ENCODE measurements at regions not wholly inside any gene's neighbourhood (a gene's known extent, or its start where the extent isn't known, plus 50 kb on each side); places are given as distances from the start of the nearest gene placed in this dataset.
"Not testable (repeated sequence)": the region's sequence is repeated elsewhere in the genome, so short reads cannot be mapped to it uniquely, and the experiment has no call there.

DNA sequence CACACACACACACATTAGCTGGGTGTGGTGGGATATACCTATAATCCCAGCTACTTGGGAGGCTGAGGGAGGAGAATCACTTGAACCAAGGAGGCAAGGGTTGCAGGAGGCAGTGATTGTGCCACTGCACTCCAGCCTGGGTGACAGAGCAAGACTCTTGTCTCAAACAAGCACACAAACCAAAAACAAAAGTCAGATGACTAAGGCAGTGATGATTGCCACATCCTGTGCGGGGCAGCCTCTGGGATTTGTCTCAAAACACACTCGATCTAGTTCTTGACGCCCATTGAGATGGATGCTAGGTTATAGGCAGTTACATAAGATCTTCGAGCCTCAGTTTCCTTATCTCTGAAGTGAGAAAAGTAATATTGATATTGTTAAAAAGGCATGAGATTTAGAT, 57.8 kb upstream of the NBPF8 start:
- peaks cover 10% of the 10 kb centered on the region for H3K4me1 Mint-ChIP-seq
- H3K27me3 Mint-ChIP-seq; CTCF ChIA-PET; H3K9me3 Mint-ChIP-seq; H3K36me3 Mint-ChIP-seq (ENCODE audit: low read depth); POLR2A ChIA-PET; H3K4me3 Mint-ChIP-seq: not testable (repeated sequence)
- DNase-seq, result peak; percentile 80
- peak overlapping the region; percentile 68 for H3K27ac Mint-ChIP-seq

DNA sequence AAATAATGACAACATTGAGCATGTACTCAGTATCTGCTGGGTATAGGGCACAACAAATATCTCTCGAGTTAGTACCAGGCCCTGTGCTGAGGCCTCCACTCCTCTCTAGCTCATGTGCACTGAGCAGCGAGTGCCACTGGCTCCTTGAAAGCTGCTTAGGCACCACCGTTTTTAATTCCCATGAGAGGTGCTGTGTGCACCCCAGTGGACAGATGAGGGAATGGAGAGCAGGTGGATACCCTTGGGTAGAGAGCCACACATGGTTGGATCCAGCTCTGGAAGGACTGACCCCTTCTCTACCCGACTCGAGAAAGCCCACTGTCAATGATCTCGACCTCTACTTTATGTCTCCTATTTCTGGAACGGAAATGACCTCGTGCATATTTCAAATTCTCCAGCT, 58.7 kb upstream of the NBPF8 start:
- H3K27ac Mint-ChIP-seq; H3K4me3 Mint-ChIP-seq; CTCF ChIA-PET; H3K9me3 Mint-ChIP-seq; POLR2A ChIA-PET; H3K27me3 Mint-ChIP-seq; H3K36me3 Mint-ChIP-seq (ENCODE audit: low read depth): not testable (repeated sequence)
- peaks cover 10% of the 10 kb centered on the region for H3K4me1 Mint-ChIP-seq
- DNase-seq, result peak; percentile 18

DNA sequence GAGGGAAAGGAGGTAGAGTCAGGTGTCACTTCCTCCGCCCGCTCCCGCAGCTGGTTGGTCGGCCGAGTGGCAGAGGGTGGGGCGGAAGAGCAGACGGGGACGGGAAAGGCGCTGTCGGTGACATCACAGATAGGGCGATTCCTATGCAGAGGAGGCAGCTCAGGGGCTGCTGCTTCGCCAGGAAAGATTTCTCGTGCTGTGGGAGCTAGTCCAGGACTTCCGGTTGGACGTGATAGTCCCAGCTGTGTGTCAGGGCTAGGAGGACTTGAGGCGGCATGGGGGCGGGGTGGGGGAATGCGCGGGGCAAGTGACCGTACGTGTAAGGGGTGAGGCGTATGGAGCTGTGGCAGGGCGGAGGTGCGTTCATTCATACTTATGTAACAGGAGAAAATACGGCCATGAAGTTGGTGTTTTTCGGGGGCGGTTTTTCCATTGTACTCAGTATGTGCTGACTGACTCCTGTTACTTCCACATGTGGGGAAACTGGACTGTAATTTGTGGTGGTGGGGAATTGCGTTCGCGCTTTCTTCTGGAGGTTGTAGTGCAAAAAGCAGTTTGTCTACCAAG, 60.1 kb upstream of the NBPF8 start:
- H3K9me3 Mint-ChIP-seq; POLR2A ChIA-PET; CTCF ChIA-PET; H3K36me3 Mint-ChIP-seq (ENCODE audit: low read depth); H3K27me3 Mint-ChIP-seq; H3K4me1 Mint-ChIP-seq: not testable (repeated sequence)
- peak; percentile 64 for DNase-seq
- H3K4me3 Mint-ChIP-seq, result peak overlapping the region; percentile 82
- H3K27ac Mint-ChIP-seq, result peak overlapping the region; percentile 93

DNA sequence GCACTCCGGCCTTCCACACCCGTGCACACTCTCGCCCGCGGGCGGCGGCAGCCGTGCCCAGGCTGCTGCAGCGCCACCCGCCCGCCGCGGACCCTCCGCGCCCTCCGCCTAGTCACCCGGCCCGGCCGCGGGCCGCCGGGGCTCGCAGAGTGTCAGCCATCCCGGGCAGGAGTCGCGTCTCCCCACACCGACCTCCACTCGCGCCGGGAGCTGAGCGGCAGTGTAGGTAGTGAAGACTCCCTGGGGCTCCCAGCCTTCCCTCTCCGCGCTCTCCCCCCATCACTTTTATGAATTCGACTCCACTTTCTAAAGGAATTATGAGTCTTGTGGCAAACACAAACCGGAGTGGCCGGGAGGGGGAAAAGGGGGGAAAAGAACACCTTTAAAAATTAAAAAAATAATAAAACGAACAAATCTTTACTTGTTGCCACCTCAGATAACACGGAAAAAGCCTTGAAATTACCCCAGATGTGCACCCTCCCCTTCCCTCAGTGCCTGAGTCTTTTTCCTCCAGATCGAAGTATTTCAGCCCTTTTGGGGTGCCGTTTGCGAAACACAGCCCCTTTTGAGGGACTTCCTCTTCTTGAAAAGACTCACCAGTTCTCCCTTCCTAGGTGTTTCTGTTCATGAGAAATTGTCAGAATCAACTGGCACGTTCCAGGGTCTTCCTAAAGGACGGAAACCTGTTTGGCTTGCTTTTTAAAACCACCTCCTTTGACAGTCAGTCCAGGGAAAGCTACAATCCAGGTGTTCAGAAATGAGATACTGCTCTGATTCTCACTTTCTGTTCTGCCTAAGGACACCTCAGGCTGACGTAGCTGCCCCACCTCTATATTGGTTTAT, 72.4 kb upstream of the NBPF8 start:
- H3K9me3 Mint-ChIP-seq; H3K27me3 Mint-ChIP-seq; H3K4me1 Mint-ChIP-seq; POLR2A ChIA-PET; H3K27ac Mint-ChIP-seq; CTCF ChIA-PET; H3K36me3 Mint-ChIP-seq (ENCODE audit: low read depth): not testable (repeated sequence)
- peak; percentile 21 for DNase-seq
- H3K4me3 Mint-ChIP-seq, result peak overlapping the region; percentile 56

DNA sequence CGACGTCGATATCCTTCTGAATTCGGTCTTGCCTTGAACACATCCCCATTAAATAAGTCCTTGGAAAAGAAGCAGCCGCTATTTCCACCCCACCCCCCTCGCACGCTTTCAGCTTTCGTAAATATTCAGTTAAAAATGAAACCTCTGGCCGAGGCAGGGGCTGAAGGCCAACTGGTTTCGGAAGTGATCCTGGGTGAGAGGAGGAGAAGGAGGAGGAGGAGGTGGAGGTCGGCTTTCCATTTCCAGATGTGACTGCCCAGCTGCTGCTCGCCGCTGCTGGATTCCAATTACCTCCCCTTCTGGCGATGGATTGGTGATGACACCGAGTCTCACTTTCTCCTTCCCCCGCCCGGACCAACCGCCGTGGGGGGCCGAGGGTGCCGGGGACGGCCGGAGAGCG, 73.1 kb upstream of the NBPF8 start:
- peak overlapping the region; percentile 74 for H3K27ac Mint-ChIP-seq
- H3K4me1 Mint-ChIP-seq; H3K27me3 Mint-ChIP-seq; CTCF ChIA-PET; H3K36me3 Mint-ChIP-seq (ENCODE audit: low read depth); H3K9me3 Mint-ChIP-seq; DNase-seq; POLR2A ChIA-PET: not testable (repeated sequence)
- peak overlapping the region; percentile 76 for H3K4me3 Mint-ChIP-seq

DNA sequence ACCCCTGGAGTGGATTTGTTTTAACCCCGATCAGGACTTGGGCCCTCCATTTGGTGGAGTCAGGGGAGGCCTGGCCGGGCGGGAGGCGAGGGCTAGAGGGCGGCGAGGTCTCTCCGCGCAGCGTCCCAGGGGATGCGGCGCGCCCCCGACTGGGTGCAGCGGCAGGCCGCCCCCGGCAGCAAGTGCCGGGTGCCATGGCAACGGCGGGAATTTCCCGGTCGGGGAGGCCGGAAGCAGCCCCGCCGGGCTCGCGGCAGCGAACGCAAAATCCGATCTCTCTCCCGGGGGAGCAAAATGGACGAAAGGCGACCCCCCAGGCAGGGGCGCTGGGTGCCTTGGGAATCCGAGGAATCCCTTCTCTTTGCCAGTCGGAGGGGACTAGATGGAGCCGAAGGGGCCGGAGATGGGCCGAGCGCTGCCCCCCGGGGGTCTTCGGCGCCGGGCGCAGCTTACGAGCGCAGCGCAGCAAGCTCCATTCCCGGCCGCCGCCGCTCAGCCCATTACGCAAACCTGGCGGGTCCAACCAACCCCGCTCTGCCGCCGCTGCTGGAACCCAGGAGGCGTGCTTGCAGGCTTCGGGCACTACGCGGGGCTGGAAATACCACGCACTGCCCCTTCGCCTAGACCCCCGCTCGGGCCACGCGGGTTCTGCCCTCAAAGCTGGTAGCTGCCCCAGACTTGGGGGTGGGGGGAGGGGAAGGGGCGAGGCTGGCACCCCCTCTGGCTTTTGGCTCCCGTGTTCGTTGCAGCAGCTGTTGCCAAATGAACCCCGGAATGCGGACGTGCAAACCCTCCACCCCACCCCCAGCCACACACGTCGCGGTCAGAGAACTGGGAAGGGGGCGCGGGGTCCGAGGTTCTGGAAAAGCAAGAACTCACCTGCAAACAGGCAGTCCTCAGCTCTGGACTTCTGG, 73.7 kb upstream of the NBPF8 start:
- POLR2A ChIA-PET, H3K4me1 Mint-ChIP-seq: not testable (repeated sequence)

DNA sequence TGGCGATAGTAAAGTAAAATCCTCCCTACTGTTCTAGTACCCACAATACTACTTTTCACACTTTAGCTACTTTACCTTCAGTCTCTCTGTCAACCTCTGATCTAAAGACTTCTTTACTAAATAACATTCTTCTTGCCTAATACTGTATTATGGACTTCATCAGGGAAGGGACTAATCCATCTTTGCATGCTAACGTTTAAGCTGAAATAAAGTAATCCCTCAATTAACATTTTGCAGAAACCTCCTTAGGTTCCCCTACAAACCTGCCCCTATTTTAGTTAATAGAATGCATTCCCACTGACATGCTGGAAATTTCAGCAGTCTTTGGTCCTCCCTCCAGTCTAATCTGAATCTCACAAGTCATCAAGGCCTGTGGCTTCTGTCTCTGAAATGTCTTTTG, 99.1 kb upstream of the NBPF8 start:
- POLR2A ChIA-PET; H3K27me3 Mint-ChIP-seq; H3K27ac Mint-ChIP-seq; H3K4me3 Mint-ChIP-seq; H3K36me3 Mint-ChIP-seq (ENCODE audit: low read depth); H3K9me3 Mint-ChIP-seq; DNase-seq; H3K4me1 Mint-ChIP-seq; CTCF ChIA-PET: not testable (repeated sequence)

More for the DNA sequence above, 73.7 kb upstream of the NBPF8 start:
- H3K27ac Mint-ChIP-seq; H3K36me3 Mint-ChIP-seq (ENCODE audit: low read depth); H3K9me3 Mint-ChIP-seq; H3K27me3 Mint-ChIP-seq; CTCF ChIA-PET: not testable (repeated sequence)
- peak; percentile 53 for DNase-seq
- peak overlapping the region; percentile 76 for H3K4me3 Mint-ChIP-seq

DNA sequence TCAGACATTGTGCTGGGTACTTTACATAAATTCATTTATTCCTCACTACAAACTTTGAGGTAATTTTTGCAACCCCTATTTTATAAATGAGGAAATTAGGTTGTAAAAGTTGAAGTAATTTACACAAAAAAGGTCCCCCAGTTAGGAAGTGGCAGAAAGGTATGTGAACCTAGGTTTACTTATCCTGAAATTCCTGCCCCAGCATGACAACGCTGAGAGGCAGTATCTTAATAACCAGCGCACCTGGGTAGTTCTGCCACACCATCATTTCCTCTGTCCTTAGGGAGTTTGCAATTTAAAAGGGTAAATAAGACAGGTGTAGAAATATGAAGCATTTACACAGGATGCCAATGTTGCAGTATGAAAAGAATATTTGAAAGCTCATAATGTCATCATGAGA, 102.9 kb upstream of the NBPF8 start:
- CTCF ChIA-PET; H3K36me3 Mint-ChIP-seq (ENCODE audit: low read depth); H3K4me3 Mint-ChIP-seq; POLR2A ChIA-PET; H3K27me3 Mint-ChIP-seq; H3K9me3 Mint-ChIP-seq; H3K27ac Mint-ChIP-seq; H3K4me1 Mint-ChIP-seq; DNase-seq: not testable (repeated sequence)

DNA sequence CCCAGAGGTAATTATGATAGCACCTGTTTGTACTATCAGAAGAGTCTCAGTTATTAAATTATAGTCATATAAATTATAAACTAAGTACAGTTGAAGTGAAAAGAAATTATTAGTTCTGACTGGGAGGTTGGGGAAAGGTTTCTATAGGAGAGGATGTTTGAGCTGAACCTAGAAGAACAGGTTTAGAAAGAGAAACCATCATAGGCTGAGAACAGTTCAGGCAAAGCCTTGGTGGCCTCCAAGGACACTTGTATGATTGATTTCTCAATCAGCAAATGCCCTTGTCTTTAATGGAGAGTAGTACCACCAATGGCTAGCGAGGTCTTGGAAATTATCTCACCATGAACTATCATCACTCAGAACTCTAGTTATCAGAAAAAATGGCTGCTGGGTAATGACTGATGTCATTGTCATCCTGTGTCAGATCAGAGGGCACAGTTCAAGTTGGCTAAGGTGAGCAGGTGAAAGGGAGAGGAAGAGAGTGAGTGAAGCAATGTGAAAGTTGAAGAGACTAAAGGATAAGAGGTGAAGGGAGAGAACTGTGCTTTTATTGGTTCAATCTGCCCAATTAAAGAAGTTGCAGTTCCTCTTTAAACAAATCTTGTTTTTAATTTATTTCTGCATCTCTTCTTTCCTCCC, 105.8 kb upstream of the NBPF8 start:
- H3K9me3 Mint-ChIP-seq; H3K4me3 Mint-ChIP-seq; POLR2A ChIA-PET; CTCF ChIA-PET; H3K4me1 Mint-ChIP-seq; DNase-seq; H3K27me3 Mint-ChIP-seq; H3K36me3 Mint-ChIP-seq (ENCODE audit: low read depth); H3K27ac Mint-ChIP-seq: not testable (repeated sequence)

DNA sequence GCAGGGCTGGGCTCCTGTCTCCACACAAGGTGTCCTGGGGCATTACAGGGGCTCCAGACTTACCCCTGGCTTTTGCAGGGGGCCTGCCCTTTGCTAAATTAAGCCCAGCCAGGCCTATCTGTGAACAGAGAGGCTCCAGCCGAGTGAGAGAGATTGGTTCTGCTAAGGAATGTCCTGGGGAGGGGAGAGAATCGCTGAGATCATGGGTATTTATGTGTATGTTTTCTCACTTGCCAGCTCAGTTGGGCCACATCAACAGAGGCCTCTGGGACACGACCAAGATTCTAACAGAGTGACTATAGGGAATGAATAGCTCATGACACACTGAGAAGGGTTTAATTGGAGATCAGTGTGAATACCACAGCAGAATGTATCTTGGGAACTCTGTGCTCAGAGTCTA, 109.8 kb upstream of the NBPF8 start:
- POLR2A ChIA-PET; H3K27ac Mint-ChIP-seq; H3K27me3 Mint-ChIP-seq; DNase-seq; CTCF ChIA-PET; H3K9me3 Mint-ChIP-seq; H3K4me1 Mint-ChIP-seq; H3K36me3 Mint-ChIP-seq (ENCODE audit: low read depth); H3K4me3 Mint-ChIP-seq: not testable (repeated sequence)

DNA sequence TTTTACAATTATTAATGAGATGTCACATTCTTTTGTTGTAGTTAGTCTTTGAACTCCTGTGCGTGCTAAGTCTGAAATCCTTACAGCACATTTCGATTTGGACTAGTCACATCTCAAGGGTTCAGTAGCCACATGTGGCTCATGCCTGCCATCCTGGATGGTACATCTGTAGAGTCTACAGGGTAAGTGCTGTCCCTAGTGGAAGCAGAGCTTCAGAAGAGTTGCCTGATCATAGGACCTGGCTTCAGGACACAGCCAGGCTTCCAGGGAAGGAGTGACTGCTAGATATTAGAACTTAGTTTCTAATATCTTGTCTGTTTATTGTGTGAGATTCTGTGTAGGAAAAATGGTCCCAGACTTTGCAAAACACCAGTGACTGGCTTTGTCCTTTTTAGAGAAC, 110.5 kb upstream of the NBPF8 start:
- H3K4me3 Mint-ChIP-seq; CTCF ChIA-PET; H3K9me3 Mint-ChIP-seq; DNase-seq; H3K4me1 Mint-ChIP-seq; POLR2A ChIA-PET; H3K36me3 Mint-ChIP-seq (ENCODE audit: low read depth); H3K27ac Mint-ChIP-seq; H3K27me3 Mint-ChIP-seq: not testable (repeated sequence)

DNA sequence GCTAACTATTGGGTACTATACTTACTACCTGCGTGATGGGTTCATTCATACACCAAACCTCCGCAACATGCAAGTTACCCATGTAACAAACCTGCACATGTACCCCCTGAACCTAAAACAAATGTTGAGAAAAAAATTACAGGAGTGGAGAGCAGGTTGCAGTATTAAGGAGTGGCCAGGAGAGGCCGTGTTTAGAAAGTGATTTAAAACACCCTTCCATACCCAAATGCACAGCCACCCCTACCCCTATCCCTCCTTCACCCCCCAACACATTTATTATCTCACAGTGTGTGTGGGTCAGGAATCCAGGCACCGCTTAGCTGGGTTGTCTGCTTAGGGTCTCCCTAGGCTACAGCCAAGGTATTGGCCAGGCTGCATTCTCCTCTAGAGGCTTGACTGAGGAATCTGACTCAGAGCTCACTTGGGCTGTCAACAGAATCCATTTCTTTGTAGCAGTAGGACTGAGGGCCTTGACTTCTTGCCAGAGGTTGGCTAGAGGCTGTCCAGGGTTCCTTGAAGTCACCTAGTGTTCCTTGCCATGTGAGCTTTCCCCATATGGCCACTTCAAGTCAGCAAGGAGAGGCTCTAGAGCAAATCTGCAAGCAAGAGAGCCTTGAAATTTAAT, 115.3 kb upstream of the NBPF8 start:
- DNase-seq; CTCF ChIA-PET; H3K36me3 Mint-ChIP-seq (ENCODE audit: low read depth); H3K4me3 Mint-ChIP-seq; H3K27ac Mint-ChIP-seq; H3K9me3 Mint-ChIP-seq; H3K27me3 Mint-ChIP-seq; POLR2A ChIA-PET; H3K4me1 Mint-ChIP-seq: not testable (repeated sequence)

DNA sequence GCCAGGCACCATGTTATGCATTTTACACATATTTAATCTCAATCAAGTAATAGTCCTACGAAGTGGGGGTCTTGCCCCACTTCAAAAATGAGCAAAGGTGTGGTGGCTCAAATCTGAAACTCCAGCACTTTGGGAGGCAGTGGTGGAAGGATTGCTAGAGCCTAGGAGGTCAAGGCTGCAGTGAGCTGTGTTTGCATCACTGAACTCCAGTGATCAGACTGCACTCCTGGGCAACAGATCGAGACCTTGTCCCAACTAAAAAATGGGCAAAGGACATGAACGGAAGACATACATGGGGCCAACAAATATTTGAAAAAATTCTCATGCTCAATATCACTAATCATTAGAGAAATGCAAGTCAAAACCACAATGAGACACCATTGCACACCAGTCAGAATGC, 116.3 kb upstream of the NBPF8 start:
- POLR2A ChIA-PET; H3K27ac Mint-ChIP-seq; H3K36me3 Mint-ChIP-seq (ENCODE audit: low read depth); H3K4me3 Mint-ChIP-seq; DNase-seq; H3K4me1 Mint-ChIP-seq; CTCF ChIA-PET; H3K27me3 Mint-ChIP-seq; H3K9me3 Mint-ChIP-seq: not testable (repeated sequence)

Data from activated CD4-positive, alpha-beta memory T cell treated with anti-CD3 and anti-CD28 coated beads, Interleukin-2, amount 10 ng/mL, durations not matched to agents 7 days and 5 days (primary cell).